GM12878 (cell line): ENCODE measurements at regions not wholly inside any gene's neighbourhood (a gene's known extent, or its start where the extent isn't known, plus 50 kb on each side); places are given as distances from the start of the nearest gene placed in this dataset.

Source experiments
- ATAC-seq: fragments of 200-7000 bp; cut with Tn5 transposase; 3 replicates; pipeline ENCODE4 v1.9.1; 2020; ENCODE audit warnings: mild to moderate bottlenecking, moderate library complexity
- BruUV-seq: library from RNA; stranded (reverse); fragments of 400-500 nt; replicated peaks from 2 replicates; lab custom pipeline; 2021; lab: Mats Ljungman, UMichigan
- CTCF ChIA-PET: fragments of 300-600 bp; sonication (Branson Sonifier 250); formaldehyde crosslinking; extraction: SDS; loops from one replicate; lab custom pipeline; 2021; ENCODE audit warnings: inconsistent platforms; lab: Yijun Ruan, JAX
- POLR2A ChIA-PET: fragments of 350-600 bp; formaldehyde crosslinking; extraction: SDS; loops from one replicate; lab custom pipeline; 2021; ENCODE audit warnings: inconsistent platforms; lab: Charles Lee
- RAD21 ChIA-PET: fragments of 300-600 bp; sonication (Branson Sonifier 250); formaldehyde crosslinking; loops from one replicate; lab custom pipeline; 2023; ENCODE audit warnings: antibody characterized with exemption; ENCODE audit not compliant: unreplicated experiment; lab: Charles Lee
- SMC1A ChIA-PET: fragments of 300-600 bp; sonication (Branson Sonifier 250); formaldehyde crosslinking; loops from one replicate; lab custom pipeline; 2023; ENCODE audit not compliant: unreplicated experiment, uncharacterized antibody; lab: Charles Lee
- DNase-seq: peaks from one replicate; pipeline ENCODE4 v3.0.0-alpha.2; 2011; ENCODE audit warnings: low read depth, low spot score
- FAIRE-seq: peaks from 3 replicates; lab custom pipeline; 2011; peaks lifted over from hg19 to GRCh38; lab: Jason Lieb, UNC
- H2AFZ ChIP-seq: 2 replicates; pipeline ENCODE4 v1.6.0; 2011; ENCODE audit warnings: low read depth, low read length, control low read depth; ENCODE audit not compliant: control insufficient read depth
- H3K27ac ChIP-seq: 2 replicates; pipeline ENCODE4 v1.5.1; 2011; ENCODE audit warnings: control low read depth; ENCODE audit not compliant: control insufficient read depth, insufficient read depth
- H3K27me3 ChIP-seq, 2 experiments: replicated peaks in 1 of 2; 2 replicates each; pipeline versions ENCODE4 v1.6.0 to v1.6.1; 2011; ENCODE audit warnings: low read length in 1 of 2; ENCODE audit not compliant: control insufficient read depth in 2 of 2, insufficient read depth in 2 of 2
- H3K36me3 ChIP-seq, 2 experiments: 2 replicates each; pipeline ENCODE4 v1.5.1; 2011; ENCODE audit warnings: low read length in 1 of 2; ENCODE audit not compliant: control insufficient read depth in 2 of 2, insufficient read depth in 2 of 2
- H3K4me1 ChIP-seq: 2 replicates; pipeline ENCODE4 v1.6.1; 2011; ENCODE audit warnings: mild to moderate bottlenecking, low read length, moderate library complexity, mixed read lengths; ENCODE audit not compliant: control insufficient read depth, insufficient read depth
- H3K4me2 ChIP-seq: 2 replicates; pipeline ENCODE4 v1.6.0; 2011; ENCODE audit warnings: control low read depth; ENCODE audit not compliant: control insufficient read depth, insufficient read depth
- H3K4me3 ChIP-seq: fragments of 200-600 bp; sonication (generic); 2 replicates; pipeline ENCODE4 v1.5.1; 2016
- H3K79me2 ChIP-seq: 2 replicates; pipeline ENCODE4 v1.6.0; 2011; ENCODE audit warnings: low read length; ENCODE audit not compliant: control insufficient read depth, insufficient read depth
- H3K9ac ChIP-seq: 2 replicates; pipeline ENCODE4 v1.8.0; 2011; ENCODE audit warnings: low read length, control low read depth, mixed read lengths; ENCODE audit not compliant: control insufficient read depth, insufficient read depth
- H3K9me3 ChIP-seq: replicated peaks from 3 replicates; pipeline ENCODE4 v1.5.1; 2011; ENCODE audit warnings: mild to moderate bottlenecking, low read length; ENCODE audit not compliant: control insufficient read depth, insufficient read depth
- H4K20me1 ChIP-seq: 2 replicates; pipeline ENCODE4 v1.6.0; 2011; ENCODE audit not compliant: control insufficient read depth, insufficient read depth
- ATF3 ChIP-seq: IDR thresholded peaks from 2 replicates; pipeline ENCODE4 v1.6.1; 2011; ENCODE audit warnings: low read depth, mild to moderate bottlenecking, low read length, moderate library complexity, borderline replicate concordance; ENCODE audit errors: extremely low read depth
- EZH2 ChIP-seq: IDR thresholded peaks from 2 replicates; pipeline ENCODE4 v1.6.1; 2012; ENCODE audit warnings: low read depth, mild to moderate bottlenecking, control low read depth, inconsistent platforms, low read length, borderline replicate concordance; ENCODE audit not compliant: control insufficient read depth
- FOXM1 ChIP-seq: IDR thresholded peaks from 2 replicates; pipeline ENCODE4 v1.6.1; 2012; ENCODE audit warnings: low read depth, mild to moderate bottlenecking, inconsistent platforms, low read length, moderate library complexity
- NR2C1 ChIP-seq: fragments of 450-650 bp; IDR thresholded peaks from 2 replicates; pipeline ENCODE4 v1.6.1; 2017; ENCODE audit warnings: antibody characterized with exemption, mild to moderate bottlenecking, moderate library complexity
- SMAD1 ChIP-seq: fragments of 450-650 bp; IDR thresholded peaks from 2 replicates; pipeline ENCODE4 v1.6.1; 2018; ENCODE audit warnings: mild to moderate bottlenecking, low read depth; ENCODE audit not compliant: partially characterized antibody
- TARDBP ChIP-seq: IDR thresholded peaks from 2 replicates; pipeline ENCODE4 v1.6.1; 2016; ENCODE audit warnings: borderline replicate concordance
- ZBED1 ChIP-seq: IDR thresholded peaks from 2 replicates; pipeline ENCODE4 v1.6.1; 2016; ENCODE audit warnings: borderline replicate concordance
- ZNF274 ChIP-seq: IDR thresholded peaks from one replicate; pipeline ENCODE4 v1.8.0; 2011; ENCODE audit not compliant: insufficient read length, insufficient read depth
- WGBS: methylation state at CpG from one replicate; pipeline ENCODE4 v1.1.6; 2016; ENCODE audit warnings: low lambda C conversion rate; ENCODE audit not compliant: insufficient replicate concordance, insufficient coverage; ENCODE audit errors: missing lambda C conversion rate; 5-methylcytosine and 5-hydroxymethylcytosine counted together
- in situ Hi-C: fragments of 300-500 bp; cut with MboI; formaldehyde crosslinking; loops from 9 replicates; pipeline ENCODE4 v1.14.3; 2018; ENCODE audit warnings: mixed read lengths
- intact Hi-C: fragments of 100-400 bp; cut with micrococcal nuclease; formaldehyde crosslinking; loops from one replicate; pipeline ENCODE4 v1.14.2; 2022; ENCODE audit not compliant: unreplicated experiment
- TF ChIP-seq, protein P1 (sequence below): fragments of 150-350 bp; IDR thresholded peaks from 2 replicates; pipeline ENCODE4 v1.6.1; 2016; ENCODE audit warnings: low read depth, low read length

GRCh38 chrX:8890794-8891193 lies 89.6 kb upstream of the FAM9A start (continued):
- TF ChIP-seq, protein P1, sequence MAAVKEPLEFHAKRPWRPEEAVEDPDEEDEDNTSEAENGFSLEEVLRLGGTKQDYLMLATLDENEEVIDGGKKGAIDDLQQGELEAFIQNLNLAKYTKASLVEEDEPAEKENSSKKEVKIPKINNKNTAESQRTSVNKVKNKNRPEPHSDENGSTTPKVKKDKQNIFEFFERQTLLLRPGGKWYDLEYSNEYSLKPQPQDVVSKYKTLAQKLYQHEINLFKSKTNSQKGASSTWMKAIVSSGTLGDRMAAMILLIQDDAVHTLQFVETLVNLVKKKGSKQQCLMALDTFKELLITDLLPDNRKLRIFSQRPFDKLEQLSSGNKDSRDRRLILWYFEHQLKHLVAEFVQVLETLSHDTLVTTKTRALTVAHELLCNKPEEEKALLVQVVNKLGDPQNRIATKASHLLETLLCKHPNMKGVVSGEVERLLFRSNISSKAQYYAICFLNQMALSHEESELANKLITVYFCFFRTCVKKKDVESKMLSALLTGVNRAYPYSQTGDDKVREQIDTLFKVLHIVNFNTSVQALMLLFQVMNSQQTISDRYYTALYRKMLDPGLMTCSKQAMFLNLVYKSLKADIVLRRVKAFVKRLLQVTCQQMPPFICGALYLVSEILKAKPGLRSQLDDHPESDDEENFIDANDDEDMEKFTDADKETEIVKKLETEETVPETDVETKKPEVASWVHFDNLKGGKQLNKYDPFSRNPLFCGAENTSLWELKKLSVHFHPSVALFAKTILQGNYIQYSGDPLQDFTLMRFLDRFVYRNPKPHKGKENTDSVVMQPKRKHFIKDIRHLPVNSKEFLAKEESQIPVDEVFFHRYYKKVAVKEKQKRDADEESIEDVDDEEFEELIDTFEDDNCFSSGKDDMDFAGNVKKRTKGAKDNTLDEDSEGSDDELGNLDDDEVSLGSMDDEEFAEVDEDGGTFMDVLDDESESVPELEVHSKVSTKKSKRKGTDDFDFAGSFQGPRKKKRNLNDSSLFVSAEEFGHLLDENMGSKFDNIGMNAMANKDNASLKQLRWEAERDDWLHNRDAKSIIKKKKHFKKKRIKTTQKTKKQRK: no peak
- TF ChIP-seq ATF3: no peak
- TF ChIP-seq ZNF274: no peak
- TF ChIP-seq ZBED1: no peak
- TF ChIP-seq TARDBP: no peak
- no peak for TF ChIP-seq FOXM1

DNA sequence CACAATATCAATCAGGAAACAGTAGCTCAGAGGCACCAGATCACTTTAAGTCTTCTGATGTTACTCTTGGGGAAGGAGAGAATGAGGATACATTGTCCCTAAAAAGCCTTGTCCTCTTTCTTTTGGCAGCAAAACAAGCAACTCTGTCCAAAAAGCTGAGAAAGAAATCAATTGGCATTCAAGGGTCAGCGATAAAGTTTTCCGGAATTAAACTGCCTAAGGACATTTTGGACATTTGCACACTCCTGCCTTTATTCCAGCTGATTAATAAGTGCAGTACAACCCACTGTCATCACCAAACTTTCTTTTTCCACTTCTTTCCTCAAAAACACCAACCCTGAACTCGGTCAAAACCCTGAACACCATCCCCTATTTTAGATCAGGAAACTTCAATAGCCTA lies 85.8 kb upstream of the FAM9A start:
- Histone ChIP-seq H3K4me1 (no peaks in the 10 kb centered on the region), H3K27ac (no peak overlapping the region), H3K9me3 (no peaks in the 10 kb centered on the region), H3K4me3 (no peak overlapping the region), H3K4me2 (no peak overlapping the region), H3K9ac (no peak overlapping the region), H2AFZ (no peak overlapping the region), H3K79me2 (no peaks in the 10 kb centered on the region), H3K27me3 (no peaks in the 10 kb centered on the region), H3K36me3 (no peaks in the 10 kb centered on the region), H4K20me1 (no peaks in the 10 kb centered on the region)
- intact Hi-C loops (no loop called here), in situ Hi-C loops (no loop called here)
- ChIA-PET RAD21 (interaction anchor here (1.1 kb wide), 1 partner anchor 9 kb away, joined by 4 read pairs; no protein-coding TSS in a partner anchor), CTCF (interaction anchor here (0.6 to 1.7 kb wide), 3 partner anchors 8 to 133 kb away, joined by 3 to 13 read pairs (median 4); no protein-coding TSS in a partner anchor), POLR2A (no interaction called here), SMC1A (no interaction called here)
- DNase-seq: no peak
- BruUV-seq: no TSS peak
- FAIRE-seq: no peak
- TF ChIP-seq NR2C1: no peak
- TF ChIP-seq EZH2: no peak
- TF ChIP-seq SMAD1: no peak
- no peak for ATAC-seq
- 68% methylated on average over 3 of the region's 3 CpGs for WGBS
